GM23248 (cell line): ENCODE measurements at regions not wholly inside any gene's neighbourhood (a gene's known extent, or its start where the extent isn't known, plus 50 kb on each side); places are given as distances from the start of the nearest gene placed in this dataset. TPM values are rescaled to one million over a fixed set of nuclear protein-coding genes. Genes with fewer than 3 reads are reported as not detected.
"Not testable (repeated sequence)": the region's sequence is repeated elsewhere in the genome, so short reads cannot be mapped to it uniquely, and the experiment has no call there.

Experiments
- DNase-seq: peaks from one replicate; pipeline ENCODE4 v3.0.0-alpha.2; 2015
- H2AFZ ChIP-seq: fragments of 200-600 bp; sonication (generic); 2 replicates; pipeline ENCODE4 v1.6.1; 2016; ENCODE audit warnings: antibody characterized with exemption
- H3F3A ChIP-seq: fragments of 200-600 bp; sonication (generic); 2 replicates; pipeline ENCODE4 v1.6.1; 2016; ENCODE audit warnings: mild to moderate bottlenecking, antibody characterized with exemption, mixed run types; ENCODE audit not compliant: insufficient read depth
- H3K27ac ChIP-seq: fragments of 200-600 bp; sonication (generic); 2 replicates; pipeline ENCODE4 v1.5.1; 2016; ENCODE audit warnings: mild to moderate bottlenecking
- H3K27me3 ChIP-seq: fragments of 200-600 bp; sonication (generic); replicated peaks from 2 replicates; pipeline ENCODE4 v1.6.1; 2016; ENCODE audit warnings: mild to moderate bottlenecking; ENCODE audit not compliant: insufficient read depth
- H3K36me3 ChIP-seq: fragments of 200-600 bp; sonication (generic); 2 replicates; pipeline ENCODE4 v1.6.1; 2016; ENCODE audit warnings: low read depth, mild to moderate bottlenecking
- H3K4me1 ChIP-seq: fragments of 200-600 bp; sonication (generic); 2 replicates; pipeline ENCODE4 v1.6.1; 2016; ENCODE audit warnings: mild to moderate bottlenecking; ENCODE audit not compliant: insufficient read depth
- H3K4me2 ChIP-seq: fragments of 200-600 bp; sonication (generic); one replicate; pipeline ENCODE4 v1.6.1; 2016; ENCODE audit warnings: mild to moderate bottlenecking; ENCODE audit not compliant: unreplicated experiment
- H3K4me3 ChIP-seq: fragments of 200-600 bp; sonication (generic); 2 replicates; pipeline ENCODE4 v1.5.1; 2016; ENCODE audit warnings: mild to moderate bottlenecking
- H3K79me2 ChIP-seq: fragments of 200-600 bp; sonication (generic); 2 replicates; pipeline ENCODE4 v1.6.1; 2016; ENCODE audit warnings: mild to moderate bottlenecking; ENCODE audit not compliant: insufficient read depth
- H3K9ac ChIP-seq: fragments of 200-600 bp; sonication (generic); 2 replicates; pipeline ENCODE4 v1.6.1; 2016; ENCODE audit warnings: mild to moderate bottlenecking
- H3K9me2 ChIP-seq: fragments of 200-600 bp; sonication (generic); 2 replicates; pipeline ENCODE4 v1.6.1; 2016; ENCODE audit warnings: mixed run types, mild to moderate bottlenecking, moderate library complexity; ENCODE audit not compliant: insufficient read depth
- H3K9me3 ChIP-seq: fragments of 200-600 bp; sonication (generic); one replicate; pipeline ENCODE4 v1.6.1; 2017; ENCODE audit warnings: low read depth
- H4K20me1 ChIP-seq: fragments of 200-600 bp; sonication (generic); 2 replicates; pipeline ENCODE4 v1.6.0; 2016; ENCODE audit not compliant: insufficient read depth
- WGBS, 2 experiments: methylation state at CpG; one replicate each; pipeline ENCODE4 v1.1.6; 2015 to 2017; ENCODE audit warnings: low lambda C conversion rate in 2 of 2, low coverage in 1 of 2; ENCODE audit errors: missing lambda C conversion rate in 2 of 2; 5-methylcytosine and 5-hydroxymethylcytosine counted together
- in situ Hi-C: fragments of 300-500 bp; cut with MboI; formaldehyde crosslinking; loops from 2 replicates; pipeline ENCODE4 v1.15.0; 2020
- small RNA-seq: library from RNA; depleted of rRNA; stranded (forward); fragments of <200 nt; gene quantifications from one replicate; pipeline ENCODE3, GENCODE V24; 2014; ENCODE audit warnings: low read depth, low replicate concordance

DNA sequence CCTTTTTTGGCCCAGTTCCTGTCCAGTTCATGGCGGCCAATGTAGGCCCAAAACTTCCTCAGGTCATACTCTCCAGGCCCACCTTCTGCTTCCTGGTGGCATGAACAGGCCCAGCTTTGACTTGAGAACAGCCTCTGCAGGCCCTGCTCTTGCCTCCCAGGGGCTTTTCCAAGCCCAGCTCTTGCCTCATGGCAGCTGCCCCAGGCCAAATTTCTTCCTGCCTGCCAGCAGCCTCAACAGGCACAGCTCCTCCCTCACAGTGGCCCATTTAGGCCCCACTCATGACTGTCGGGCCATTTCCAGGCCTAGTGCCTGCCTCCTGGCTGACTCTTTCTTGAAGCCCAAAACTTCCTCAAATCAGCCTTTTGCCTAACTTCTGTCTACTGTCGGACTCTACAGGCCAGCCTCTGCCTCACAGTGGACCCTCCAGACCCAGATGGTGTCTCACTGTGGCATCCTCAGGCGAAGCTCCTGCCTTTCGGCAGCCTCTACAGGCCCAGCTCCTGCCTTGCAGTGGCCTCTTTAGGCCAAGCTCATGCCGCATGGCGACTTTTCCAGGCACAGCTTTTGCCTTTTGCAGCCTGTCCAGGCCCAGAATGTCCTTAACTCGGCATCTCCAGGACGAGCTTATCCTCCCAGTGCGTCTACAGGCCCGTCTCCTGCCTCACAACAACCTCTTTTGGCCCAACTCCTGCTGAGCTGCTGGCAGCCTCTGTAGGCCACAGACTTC is 53.7 kb upstream of the METTL14 start:
- DNase-seq, H3K9me2 ChIP-seq, H3K36me3 ChIP-seq, H2AFZ ChIP-seq, H3K27me3 ChIP-seq, in situ Hi-C loops, H3K4me1 ChIP-seq, H3F3A ChIP-seq, H3K27ac ChIP-seq, H3K79me2 ChIP-seq, H4K20me1 ChIP-seq, H3K4me2 ChIP-seq, H3K9ac ChIP-seq, H3K9me3 ChIP-seq, H3K4me3 ChIP-seq: not testable (repeated sequence)
- 78 to 85% methylated on average over 10 to 11 of the region's 11 CpGs for WGBS, 2 experiments

DNA sequence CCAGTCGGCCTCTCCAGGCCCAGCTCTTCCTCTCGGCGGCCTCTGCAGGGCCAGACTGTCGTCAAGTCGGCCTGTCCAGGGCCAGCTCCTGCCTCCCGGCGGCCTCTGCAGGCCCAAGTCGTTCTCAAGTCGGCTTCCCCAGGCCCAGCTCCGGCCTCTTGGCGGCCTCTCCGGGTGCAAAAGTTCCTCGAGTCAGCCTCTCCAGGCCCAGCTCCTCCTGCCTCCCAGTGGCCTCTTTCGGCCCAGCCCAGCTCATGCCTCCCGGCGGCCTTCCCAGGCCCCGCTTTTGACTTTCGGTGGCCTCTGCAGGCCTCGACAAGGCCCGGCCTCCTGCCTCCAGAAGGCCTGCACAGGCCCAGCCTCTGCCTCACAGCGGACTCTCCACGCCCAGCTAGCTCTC is 51.7 kb upstream of the METTL14 start:
- WGBS, 2 experiments = 97% methylated on average over 19 to 22 of the region's 22 CpGs
- in situ Hi-C loops, H3K4me1 ChIP-seq, H3K79me2 ChIP-seq, H3K9me2 ChIP-seq, H2AFZ ChIP-seq, DNase-seq, H3K9ac ChIP-seq, H3K27me3 ChIP-seq, H3K4me3 ChIP-seq, H3K27ac ChIP-seq, H3F3A ChIP-seq, H3K4me2 ChIP-seq, H3K9me3 ChIP-seq, H3K36me3 ChIP-seq, H4K20me1 ChIP-seq: not testable (repeated sequence)

DNA sequence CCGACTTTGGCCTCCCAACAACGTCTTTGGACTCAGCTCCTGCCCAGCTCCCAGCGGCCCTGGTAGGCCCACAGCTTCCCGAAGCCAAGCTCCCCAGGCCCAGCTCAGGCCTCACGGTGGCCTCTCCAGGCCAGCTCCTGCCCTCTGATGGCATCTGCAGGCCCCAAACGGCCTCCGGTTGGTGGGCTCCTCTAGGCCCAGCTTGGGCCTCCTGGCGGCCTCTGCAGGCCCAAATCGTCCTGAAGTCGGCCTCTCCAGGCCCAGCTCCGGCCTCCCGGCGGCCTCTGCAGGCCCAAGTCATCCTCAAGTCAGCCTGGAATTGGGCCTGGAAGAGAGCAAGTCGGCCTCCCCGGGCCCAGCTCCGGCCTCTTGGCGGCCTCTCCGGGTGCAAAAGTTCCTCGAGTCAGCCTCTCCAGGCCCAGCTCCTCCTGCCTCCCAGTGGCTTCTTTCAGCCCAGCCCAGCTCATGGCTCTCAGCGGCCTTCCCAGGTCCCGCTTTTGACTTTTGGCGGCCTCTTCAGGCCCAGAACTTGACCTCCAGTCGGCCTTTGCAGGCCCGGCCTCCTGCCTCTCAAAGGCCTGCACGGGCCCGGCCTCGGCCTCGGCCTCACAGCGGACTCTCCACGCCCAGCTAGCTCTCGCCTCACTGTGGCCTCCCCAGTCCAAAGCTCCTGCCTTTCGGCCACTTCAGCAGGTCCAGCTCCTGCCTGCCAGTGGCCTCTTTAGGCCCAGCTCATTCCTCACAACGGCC is 50.9 kb upstream of the METTL14 start:
- H3K9me2 ChIP-seq, DNase-seq, in situ Hi-C loops, H2AFZ ChIP-seq, H3K4me3 ChIP-seq, H3K79me2 ChIP-seq, H3K27me3 ChIP-seq, H3K27ac ChIP-seq, H3K9ac ChIP-seq, H3F3A ChIP-seq, H3K4me2 ChIP-seq, H3K9me3 ChIP-seq, H3K36me3 ChIP-seq, H4K20me1 ChIP-seq, H3K4me1 ChIP-seq: not testable (repeated sequence)
- 95 to 96% methylated on average over 22 to 30 of the region's 33 CpGs for WGBS, 2 experiments

Small RNA genes lying in the stretch of these regions (small RNA-seq; reads per million reads assigned to genes)
- gene AC092670.1 = not detected
- not detected for gene RNU6-1054P
